SU-DHL-6 (cell line): ENCODE measurements at regions not wholly inside any gene's neighbourhood (a gene's known extent, or its start where the extent isn't known, plus 50 kb on each side); places are given as distances from the start of the nearest gene placed in this dataset.

Experiments
- CTCF ChIP-seq: fragments of 200-600 bp; sonication (generic); IDR thresholded peaks from one replicate; pipeline ENCODE4 v1.5.1; 2017; ENCODE audit warnings: antibody characterized with exemption, mild to moderate bottlenecking, low read length, moderate library complexity; ENCODE audit not compliant: insufficient read depth, poor library complexity, severe bottlenecking
- EZH2phosphoT487 ChIP-seq: fragments of 200-600 bp; sonication (generic), shearing (Covaris generic); conservative IDR thresholded peaks from 2 replicates; pipeline ENCODE4 v1.6.1; 2018; ENCODE audit warnings: mild to moderate bottlenecking, antibody characterized with exemption, low read length, moderate library complexity, mixed read lengths

DNA sequence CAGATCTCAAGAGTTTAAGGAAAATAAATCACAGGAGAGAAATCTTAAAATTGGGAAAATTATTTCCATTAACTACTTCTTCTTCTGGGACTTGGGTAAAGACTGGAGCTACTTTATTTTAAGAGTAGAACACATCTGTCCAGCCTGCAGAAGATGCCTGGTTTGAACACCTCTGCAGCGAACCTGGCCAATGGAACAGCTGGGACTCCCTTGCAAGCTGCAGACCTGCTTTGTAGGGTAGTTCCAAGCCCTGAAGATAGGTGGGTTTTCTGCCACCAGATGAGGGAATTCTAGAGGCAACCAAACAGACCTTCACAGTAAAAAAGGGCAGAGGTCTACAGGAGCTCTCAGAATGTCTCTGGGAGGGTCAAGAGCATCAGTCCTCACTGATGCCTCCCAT, 86.5 kb upstream of the CACNA1E start:
- TF ChIP-seq EZH2phosphoT487, result no peak
- no peak for TF ChIP-seq CTCF
